ENCODE measurements at regions not wholly inside any gene's neighbourhood (a gene's known extent, or its start where the extent isn't known, plus 50 kb on each side); places are given as distances from the start of the nearest gene placed in this dataset.

GRCh38 chr11:15653191-15653710 lies 538.5 kb downstream of the INSC start:
- Histone ChIP-seq H3K9ac (ENCODE audit: low read length) (no peak overlapping the region), H3K27me3 (ENCODE audit: control insufficient read depth, insufficient read depth, low read length) (no peaks in the 10 kb centered on the region), H3K36me3 (ENCODE audit: control insufficient read depth, insufficient read depth, low read length) (no peaks in the 10 kb centered on the region), H3K27ac (ENCODE audit: low read depth, low read length) (no peak overlapping the region), H3K4me3 (ENCODE audit: low read depth, low read length) (no peak overlapping the region), H3K9me3 (ENCODE audit: control insufficient read depth, insufficient read depth, low read depth, low read length) (no peaks in the 10 kb centered on the region), H3K4me1 (ENCODE audit: control insufficient read depth, insufficient read depth, low read length) (peaks cover 17% of the 10 kb centered on the region)

- H3K4me1 ChIP-seq (ENCODE audit: control insufficient read depth, insufficient read depth, low read length) = peaks cover 17% of the 10 kb centered on the region
- H3K4me3 ChIP-seq (ENCODE audit: low read depth, low read length) = no peak overlapping the region
- H3K27ac ChIP-seq (ENCODE audit: low read depth, low read length) = no peak overlapping the region
- H3K9ac ChIP-seq (ENCODE audit: low read length) = no peak overlapping the region
- H3K27me3 ChIP-seq (ENCODE audit: control insufficient read depth, insufficient read depth, low read length) = no peaks in the 10 kb centered on the region
- no peaks in the 10 kb centered on the region for H3K9me3 ChIP-seq (ENCODE audit: control insufficient read depth, insufficient read depth, low read depth, low read length)
- no peaks in the 10 kb centered on the region for H3K36me3 ChIP-seq (ENCODE audit: control insufficient read depth, insufficient read depth, low read length)
Observed at GRCh38 chr11:15654451-15654850, 539.7 kb downstream of the INSC start.

- Histone ChIP-seq H3K36me3 (ENCODE audit: control insufficient read depth, insufficient read depth, low read length) (no peaks in the 10 kb centered on the region), H3K27me3 (ENCODE audit: control insufficient read depth, insufficient read depth, low read length) (no peaks in the 10 kb centered on the region), H3K4me3 (ENCODE audit: low read depth, low read length) (no peak overlapping the region), H3K9ac (ENCODE audit: low read length) (no peak overlapping the region), H3K9me3 (ENCODE audit: control insufficient read depth, insufficient read depth, low read depth, low read length) (no peaks in the 10 kb centered on the region), H3K4me1 (ENCODE audit: control insufficient read depth, insufficient read depth, low read length) (peaks cover 11% of the 10 kb centered on the region), H3K27ac (ENCODE audit: low read depth, low read length) (no peak overlapping the region)
Observed at GRCh38 chr11:15655552-15655951, 540.8 kb downstream of the INSC start.

- Histone ChIP-seq H3K4me1 (ENCODE audit: control insufficient read depth, insufficient read depth, low read length) (no peaks in the 10 kb centered on the region), H3K27me3 (ENCODE audit: control insufficient read depth, insufficient read depth, low read length) (no peaks in the 10 kb centered on the region)
Observed at GRCh38 chr11:15657264-15657663, 542.5 kb downstream of the INSC start.

GRCh38 chr11:15660496-15660895 lies 545.8 kb downstream of the INSC start:
- H3K4me1 ChIP-seq (ENCODE audit: control insufficient read depth, insufficient read depth, low read length) = peaks cover 15% of the 10 kb centered on the region
- H3K9ac ChIP-seq (ENCODE audit: low read length) = no peak overlapping the region
- no peaks in the 10 kb centered on the region for H3K36me3 ChIP-seq (ENCODE audit: control insufficient read depth, insufficient read depth, low read length)
- H3K4me3 ChIP-seq (ENCODE audit: low read depth, low read length) = no peak overlapping the region
- no peak overlapping the region for H3K27ac ChIP-seq (ENCODE audit: low read depth, low read length)
- H3K27me3 ChIP-seq (ENCODE audit: control insufficient read depth, insufficient read depth, low read length) = no peaks in the 10 kb centered on the region
- H3K9me3 ChIP-seq (ENCODE audit: control insufficient read depth, insufficient read depth, low read depth, low read length) = no peaks in the 10 kb centered on the region

More at GRCh38 chr11:15657264-15657663, 542.5 kb downstream of the INSC start:
- Histone ChIP-seq H3K27ac (ENCODE audit: low read depth, low read length) (no peak overlapping the region), H3K9me3 (ENCODE audit: control insufficient read depth, insufficient read depth, low read depth, low read length) (no peaks in the 10 kb centered on the region), H3K9ac (ENCODE audit: low read length) (no peak overlapping the region), H3K4me3 (ENCODE audit: low read depth, low read length) (no peak overlapping the region), H3K36me3 (ENCODE audit: control insufficient read depth, insufficient read depth, low read length) (no peaks in the 10 kb centered on the region)

GRCh38 chr11:15662285-15662684 lies 547.6 kb downstream of the INSC start:
- H3K27me3 ChIP-seq (ENCODE audit: control insufficient read depth, insufficient read depth, low read length) = no peaks in the 10 kb centered on the region
- H3K4me3 ChIP-seq (ENCODE audit: low read depth, low read length) = no peak overlapping the region
- peaks cover 15% of the 10 kb centered on the region for H3K4me1 ChIP-seq (ENCODE audit: control insufficient read depth, insufficient read depth, low read length)
- no peak overlapping the region for H3K9ac ChIP-seq (ENCODE audit: low read length)
- H3K36me3 ChIP-seq (ENCODE audit: control insufficient read depth, insufficient read depth, low read length) = no peaks in the 10 kb centered on the region
- peaks cover 2% of the 10 kb centered on the region; the same call in 1 of the 2 replicates for H3K9me3 ChIP-seq (ENCODE audit: control insufficient read depth, insufficient read depth, low read depth, low read length)
- H3K27ac ChIP-seq (ENCODE audit: low read depth, low read length) = no peak overlapping the region

- Histone ChIP-seq H3K4me3 (ENCODE audit: low read depth, low read length) (no peak overlapping the region), H3K4me1 (ENCODE audit: control insufficient read depth, insufficient read depth, low read length) (peaks cover 15% of the 10 kb centered on the region), H3K27me3 (ENCODE audit: control insufficient read depth, insufficient read depth, low read length) (no peaks in the 10 kb centered on the region), H3K9ac (ENCODE audit: low read length) (peak overlapping the region; percentile 25), H3K36me3 (ENCODE audit: control insufficient read depth, insufficient read depth, low read length) (no peaks in the 10 kb centered on the region), H3K9me3 (ENCODE audit: control insufficient read depth, insufficient read depth, low read depth, low read length) (peaks cover 4% of the 10 kb centered on the region; the same call in 1 of the 2 replicates), H3K27ac (ENCODE audit: low read depth, low read length) (no peak overlapping the region)
Observed at GRCh38 chr11:15663777-15664218, 549.1 kb downstream of the INSC start.

GRCh38 chr11:15665368-15665871 lies 550.7 kb downstream of the INSC start:
- H3K4me3 ChIP-seq (ENCODE audit: low read depth, low read length) = no peak overlapping the region
- H3K9me3 ChIP-seq (ENCODE audit: control insufficient read depth, insufficient read depth, low read depth, low read length) = peaks cover 4% of the 10 kb centered on the region; the same call in 1 of the 2 replicates
- H3K36me3 ChIP-seq (ENCODE audit: control insufficient read depth, insufficient read depth, low read length) = no peaks in the 10 kb centered on the region
- H3K9ac ChIP-seq (ENCODE audit: low read length) = no peak overlapping the region
- H3K27ac ChIP-seq (ENCODE audit: low read depth, low read length) = no peak overlapping the region
- no peaks in the 10 kb centered on the region for H3K27me3 ChIP-seq (ENCODE audit: control insufficient read depth, insufficient read depth, low read length)
- H3K4me1 ChIP-seq (ENCODE audit: control insufficient read depth, insufficient read depth, low read length) = peaks cover 15% of the 10 kb centered on the region

GRCh38 chr11:15667127-15667725 lies 552.5 kb downstream of the INSC start:
- H3K4me1 ChIP-seq (ENCODE audit: control insufficient read depth, insufficient read depth, low read length) = peaks cover 15% of the 10 kb centered on the region
- H3K9me3 ChIP-seq (ENCODE audit: control insufficient read depth, insufficient read depth, low read depth, low read length) = peaks cover 4% of the 10 kb centered on the region; the same call in 1 of the 2 replicates
- H3K4me3 ChIP-seq (ENCODE audit: low read depth, low read length) = no peak overlapping the region
- H3K9ac ChIP-seq (ENCODE audit: low read length) = no peak overlapping the region
- H3K27ac ChIP-seq (ENCODE audit: low read depth, low read length) = no peak overlapping the region
- no peaks in the 10 kb centered on the region for H3K36me3 ChIP-seq (ENCODE audit: control insufficient read depth, insufficient read depth, low read length)
- no peaks in the 10 kb centered on the region for H3K27me3 ChIP-seq (ENCODE audit: control insufficient read depth, insufficient read depth, low read length)

GRCh38 chr11:15668718-15669117 lies 554.0 kb downstream of the INSC start:
- no peaks in the 10 kb centered on the region for H3K36me3 ChIP-seq (ENCODE audit: control insufficient read depth, insufficient read depth, low read length)
- H3K4me3 ChIP-seq (ENCODE audit: low read depth, low read length) = no peak overlapping the region
- peaks cover 4% of the 10 kb centered on the region; the same call in 1 of the 2 replicates for H3K9me3 ChIP-seq (ENCODE audit: control insufficient read depth, insufficient read depth, low read depth, low read length)
- no peak overlapping the region for H3K9ac ChIP-seq (ENCODE audit: low read length)
- H3K27me3 ChIP-seq (ENCODE audit: control insufficient read depth, insufficient read depth, low read length) = no peaks in the 10 kb centered on the region
- peaks cover 6% of the 10 kb centered on the region for H3K4me1 ChIP-seq (ENCODE audit: control insufficient read depth, insufficient read depth, low read length)
- H3K27ac ChIP-seq (ENCODE audit: low read depth, low read length) = no peak overlapping the region

- Histone ChIP-seq H3K27ac (ENCODE audit: low read depth, low read length) (no peak overlapping the region), H3K9me3 (ENCODE audit: control insufficient read depth, insufficient read depth, low read depth, low read length) (peaks cover 4% of the 10 kb centered on the region; the same call in 1 of the 2 replicates), H3K36me3 (ENCODE audit: control insufficient read depth, insufficient read depth, low read length) (no peaks in the 10 kb centered on the region), H3K27me3 (ENCODE audit: control insufficient read depth, insufficient read depth, low read length) (no peaks in the 10 kb centered on the region), H3K4me3 (ENCODE audit: low read depth, low read length) (no peak overlapping the region), H3K9ac (ENCODE audit: low read length) (no peak overlapping the region), H3K4me1 (ENCODE audit: control insufficient read depth, insufficient read depth, low read length) (no peaks in the 10 kb centered on the region; the same call in 1 of the 2 replicates)
Observed at GRCh38 chr11:15670520-15671070, 555.9 kb downstream of the INSC start.

All from HUES6 (cell line).